HG02610 (cell line): ENCODE measurements at regions not wholly inside any gene's neighbourhood (a gene's known extent, or its start where the extent isn't known, plus 50 kb on each side); places are given as distances from the start of the nearest gene placed in this dataset.
"Not testable (repeated sequence)": the region's sequence is repeated elsewhere in the genome, so short reads cannot be mapped to it uniquely, and the experiment has no call there.

Source experiments
- ATAC-seq: cut with Tn5 transposase; IDR thresholded peaks from one replicate; pipeline ENCODE4 v1.9.1; 2021; ENCODE audit warnings: mild to moderate bottlenecking, moderate library complexity; ENCODE audit not compliant: unreplicated experiment

- no peak for ATAC-seq
Observed at GRCh38 chr6:6724539-6725467, 136.3 kb downstream of the LY86 start.

GRCh38 chr6:6725468-6726209 lies 137.1 kb downstream of the LY86 start:
- ATAC-seq = no peak

GRCh38 chr6:6728169-6728941 lies 139.8 kb downstream of the LY86 start:
- no peak for ATAC-seq

- no peak for ATAC-seq
Observed at GRCh38 chr6:6729971-6730370, 141.5 kb downstream of the LY86 start.

GRCh38 chr6:6730831-6731230 lies 142.3 kb downstream of the LY86 start:
- ATAC-seq = no peak

GRCh38 chr6:6734479-6735465 lies 146.3 kb downstream of the LY86 start:
- ATAC-seq = no peak

- no peak for ATAC-seq
Observed at GRCh38 chr6:6736791-6737654, 148.5 kb downstream of the LY86 start.

- no peak for ATAC-seq
Observed at GRCh38 chr6:6737671-6738070, 149.2 kb downstream of the LY86 start.

GRCh38 chr6:6738108-6738507 lies 149.6 kb downstream of the LY86 start:
- ATAC-seq = no peak

- no peak for ATAC-seq
Observed at GRCh38 chr6:6738922-6739716, 150.6 kb downstream of the LY86 start.

- no peak for ATAC-seq
Observed at GRCh38 chr6:6740595-6740994, 152.1 kb downstream of the LY86 start.

- ATAC-seq = no peak
Observed at GRCh38 chr6:6741264-6741663, 152.7 kb downstream of the LY86 start.

- no peak for ATAC-seq
Observed at GRCh38 chr6:6742535-6742934, 154.0 kb downstream of the LY86 start.

GRCh38 chr6:6744551-6744950 lies 156.0 kb downstream of the LY86 start:
- ATAC-seq = no peak

GRCh38 chr6:6745637-6746332 lies 157.3 kb downstream of the LY86 start:
- not testable (repeated sequence) for ATAC-seq

GRCh38 chr6:6746333-6746969 lies 157.9 kb downstream of the LY86 start:
- ATAC-seq = no peak

- ATAC-seq = no peak
Observed at GRCh38 chr6:6746970-6747338, 158.4 kb downstream of the LY86 start.
